Left lung (tissue), 4 donors: ENCODE measurements at regions not wholly inside any gene's neighbourhood (a gene's known extent, or its start where the extent isn't known, plus 50 kb on each side); places are given as distances from the start of the nearest gene placed in this dataset.

Experiments used
- ATAC-seq: fragments of 200-7000 bp; cut with Tn5 transposase; one replicate; pipeline ENCODE4 v1.9.1; 2020; ENCODE audit warnings: moderate library complexity
- DNase-seq, 4 donors: peaks; one replicate each; pipeline ENCODE4 v3.0.0-alpha.2; 2013 to 2020
- H3K27ac ChIP-seq, 2 donors: fragments of 200-600 bp; sonication (generic) in 1 of 2; one replicate each; pipeline versions ENCODE4 v1.5.0 to v1.8.0; 2020 to 2021
- H3K27me3 ChIP-seq, 2 donors: fragments of 200-600 bp; sonication (generic) in 1 of 2; one replicate each; pipeline versions ENCODE4 v1.5.0 to v1.8.0; 2020 to 2021
- H3K36me3 ChIP-seq, 2 donors: fragments of 200-600 bp; sonication (generic) in 1 of 2; one replicate each; pipeline versions ENCODE4 v1.5.0 to v1.8.0; 2020 to 2021
- H3K4me1 ChIP-seq, 2 donors: fragments of 200-600 bp; one replicate each; pipeline ENCODE4 v1.8.0; 2021
- H3K4me3 ChIP-seq, 2 donors: fragments of 200-600 bp; sonication (generic) in 1 of 2; one replicate each; pipeline versions ENCODE4 v1.5.0 to v1.8.0; 2020 to 2021; ENCODE audit warnings: mild to moderate bottlenecking in 1 of 2
- H3K9me3 ChIP-seq, 2 donors: fragments of 200-600 bp; sonication (generic) in 1 of 2; one replicate each; pipeline versions ENCODE4 v1.5.0 to v1.8.0; 2020 to 2021
- intact Hi-C, 2 donors: fragments of 100-400 bp; cut with DNase I; formaldehyde crosslinking; loops; one replicate each; pipeline versions ENCODE4 v1.11.2 to v1.14.2; 2022
- TF ChIP-seq, protein P1 (sequence below), 2 donors: fragments of 200-600 bp; sonication (generic) in 1 of 2; IDR thresholded peaks; one replicate each; pipeline versions ENCODE4 v1.5.0 to v1.8.0; 2021; ENCODE audit warnings: antibody characterized with exemption in 2 of 2
- donor health status: DM: no; HTN: yes; CAD: no.
- donor health status: DM: no; HTN: no; CAD: no.

DNA sequence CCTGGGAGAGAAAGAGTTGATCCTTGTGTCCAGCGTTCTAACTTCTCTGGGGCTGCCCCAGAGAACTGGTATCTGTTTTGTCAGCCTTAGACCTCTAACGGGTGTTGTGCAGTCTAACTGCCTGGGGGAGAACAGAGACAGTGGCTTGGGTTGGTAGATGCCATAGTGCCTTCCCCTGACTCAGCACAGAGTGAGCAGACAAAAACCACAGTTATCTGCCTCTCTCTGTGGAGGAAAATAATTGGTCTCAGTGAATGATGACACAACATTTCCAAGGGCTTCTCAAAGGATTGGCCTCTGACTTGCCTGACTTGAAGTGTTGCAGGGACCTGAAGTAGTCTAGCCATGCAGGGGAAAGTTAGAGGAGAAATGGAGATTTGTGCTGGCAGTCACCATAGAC, 226.2 kb upstream of the MAN1A1 start:
- Histone ChIP-seq H3K9me3 (peaks cover 0 to 30% of the 10 kb centered on the region in 2 donors), H3K4me1 (no peaks in the 10 kb centered on the region), H3K36me3 (no peaks in the 10 kb centered on the region), H3K27ac (no peak overlapping the region), H3K27me3 (no peaks in the 10 kb centered on the region), H3K4me3 (no peak overlapping the region)
- intact Hi-C loops = no loop called here
- DNase-seq = no peak
- no peak for ATAC-seq
- TF ChIP-seq, protein P1, sequence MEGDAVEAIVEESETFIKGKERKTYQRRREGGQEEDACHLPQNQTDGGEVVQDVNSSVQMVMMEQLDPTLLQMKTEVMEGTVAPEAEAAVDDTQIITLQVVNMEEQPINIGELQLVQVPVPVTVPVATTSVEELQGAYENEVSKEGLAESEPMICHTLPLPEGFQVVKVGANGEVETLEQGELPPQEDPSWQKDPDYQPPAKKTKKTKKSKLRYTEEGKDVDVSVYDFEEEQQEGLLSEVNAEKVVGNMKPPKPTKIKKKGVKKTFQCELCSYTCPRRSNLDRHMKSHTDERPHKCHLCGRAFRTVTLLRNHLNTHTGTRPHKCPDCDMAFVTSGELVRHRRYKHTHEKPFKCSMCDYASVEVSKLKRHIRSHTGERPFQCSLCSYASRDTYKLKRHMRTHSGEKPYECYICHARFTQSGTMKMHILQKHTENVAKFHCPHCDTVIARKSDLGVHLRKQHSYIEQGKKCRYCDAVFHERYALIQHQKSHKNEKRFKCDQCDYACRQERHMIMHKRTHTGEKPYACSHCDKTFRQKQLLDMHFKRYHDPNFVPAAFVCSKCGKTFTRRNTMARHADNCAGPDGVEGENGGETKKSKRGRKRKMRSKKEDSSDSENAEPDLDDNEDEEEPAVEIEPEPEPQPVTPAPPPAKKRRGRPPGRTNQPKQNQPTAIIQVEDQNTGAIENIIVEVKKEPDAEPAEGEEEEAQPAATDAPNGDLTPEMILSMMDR (IDR thresholded peaks at IDR 0.05) = no peak

DNA sequence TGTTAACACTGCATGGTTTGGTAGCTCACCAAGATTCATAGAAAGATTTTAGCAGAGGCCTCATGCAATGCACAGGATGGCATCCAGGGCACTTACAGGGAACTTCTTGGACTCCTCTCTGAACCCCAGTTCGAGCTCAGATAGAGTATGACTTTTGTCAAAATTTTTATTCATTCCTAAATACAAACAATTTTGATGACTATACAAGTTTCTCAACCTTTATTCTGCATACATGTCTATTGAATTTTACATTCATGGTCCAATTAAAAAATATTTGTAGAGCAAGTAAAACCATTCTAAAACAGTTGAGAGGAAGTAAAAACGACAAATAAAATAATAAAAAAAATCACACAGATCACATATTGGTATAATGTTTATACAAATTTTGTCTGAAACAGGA, 219.0 kb upstream of the MAN1A1 start:
- H3K36me3 ChIP-seq = no peaks in the 10 kb centered on the region
- no peaks in the 10 kb centered on the region for H3K9me3 ChIP-seq
- no peak overlapping the region for H3K4me3 ChIP-seq
- no peaks in the 10 kb centered on the region for H3K27me3 ChIP-seq
- no peak overlapping the region for H3K27ac ChIP-seq
- no peak for DNase-seq
- intact Hi-C loops = no loop called here
- no peak for ATAC-seq
- H3K4me1 ChIP-seq = no peaks in the 10 kb centered on the region
- TF ChIP-seq, protein P1 (IDR thresholded peaks at IDR 0.05) = no peak

DNA sequence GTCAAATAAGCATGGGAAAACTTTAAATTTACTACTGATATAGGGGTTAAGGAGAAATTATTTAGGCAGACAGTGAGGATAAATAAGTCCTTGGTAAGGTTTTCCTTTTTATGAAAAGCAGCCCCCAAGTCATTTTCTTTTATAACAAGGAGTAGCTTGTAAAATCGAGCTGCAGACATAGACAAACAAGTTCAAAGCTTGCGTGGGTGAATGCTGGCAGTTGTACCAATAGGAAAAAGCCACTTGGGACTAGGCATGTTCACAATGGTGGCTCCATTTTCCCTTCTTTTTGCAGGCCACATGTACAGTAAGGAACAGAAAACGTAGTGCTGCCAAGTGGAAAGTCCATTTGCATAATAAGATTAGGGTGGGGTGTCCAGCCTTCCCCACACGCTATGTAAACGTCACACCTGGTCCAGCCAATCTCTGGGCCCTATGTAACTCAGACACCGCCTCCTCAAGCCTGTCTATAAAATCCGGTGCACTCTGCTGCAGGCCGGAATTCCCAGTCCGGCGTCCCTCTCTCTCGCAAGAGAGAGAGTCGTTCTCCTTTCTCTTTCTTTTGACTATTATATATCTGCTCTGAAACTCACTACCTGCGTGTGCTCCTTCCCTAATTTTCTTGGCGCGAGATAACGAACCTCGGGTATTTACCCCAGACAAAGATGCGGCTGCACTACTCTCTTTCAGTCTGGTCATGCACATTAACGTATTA, 217.1 kb upstream of the MAN1A1 start:
- TF ChIP-seq, protein P1 (IDR thresholded peaks at IDR 0.05) = no peak
- Histone ChIP-seq H3K27me3 (no peaks in the 10 kb centered on the region), H3K4me3 (no peak overlapping the region), H3K4me1 (no peaks in the 10 kb centered on the region), H3K36me3 (no peaks in the 10 kb centered on the region), H3K27ac (no peak overlapping the region), H3K9me3 (no peaks in the 10 kb centered on the region)
- DNase-seq = no peak
- intact Hi-C loops = no loop called here
- ATAC-seq = no peak

DNA sequence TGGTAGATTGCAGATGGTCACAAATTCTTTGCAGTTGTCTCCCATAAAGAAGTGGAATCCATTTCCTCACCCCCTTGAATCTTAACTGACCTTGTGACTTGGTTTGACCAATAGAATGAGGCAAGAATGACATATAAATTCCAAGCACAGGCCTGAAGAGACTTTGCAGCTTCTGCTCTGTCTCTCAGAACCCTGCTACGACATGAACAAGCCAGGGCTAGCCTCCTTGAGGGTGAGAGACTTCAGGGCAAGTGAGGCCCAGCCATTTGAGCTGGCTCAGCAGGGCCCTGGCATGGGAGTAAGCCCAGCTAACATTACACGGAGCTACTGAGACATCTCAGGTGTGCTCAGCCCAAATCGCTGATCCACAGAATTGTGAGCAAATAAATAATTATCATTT, 216.3 kb upstream of the MAN1A1 start:
- intact Hi-C loops = no loop called here
- H3K9me3 ChIP-seq = no peaks in the 10 kb centered on the region
- DNase-seq (no peak), ATAC-seq (no peak)
- H3K4me3 ChIP-seq = no peak overlapping the region
- H3K4me1 ChIP-seq = no peaks in the 10 kb centered on the region
- TF ChIP-seq, protein P1 (IDR thresholded peaks at IDR 0.05) = no peak
- H3K36me3 ChIP-seq = no peaks in the 10 kb centered on the region
- no peaks in the 10 kb centered on the region for H3K27me3 ChIP-seq
- H3K27ac ChIP-seq = no peak overlapping the region

DNA sequence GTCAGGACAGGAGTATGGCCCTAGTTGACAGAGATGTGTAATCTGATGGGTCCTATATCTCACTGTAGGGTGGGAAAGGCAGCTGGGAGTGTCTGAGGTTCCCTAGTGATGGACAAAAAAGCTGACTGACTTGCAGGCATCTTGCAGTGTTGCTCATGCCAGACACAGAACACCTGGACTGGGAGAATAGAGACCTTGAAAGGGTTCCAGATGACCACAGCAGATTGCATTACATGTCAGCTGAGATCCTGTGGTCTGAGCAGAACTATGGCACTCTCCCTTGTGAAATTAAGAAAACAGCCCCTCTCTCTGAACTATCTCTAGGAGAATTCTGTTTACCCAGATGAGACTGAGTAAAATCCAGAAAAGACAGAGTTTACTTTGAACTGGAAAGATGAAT, 212.6 kb upstream of the MAN1A1 start:
- H3K4me3 ChIP-seq = no peak overlapping the region
- no peaks in the 10 kb centered on the region for H3K4me1 ChIP-seq
- H3K36me3 ChIP-seq = no peaks in the 10 kb centered on the region
- DNase-seq = no peak
- no peak for ATAC-seq
- intact Hi-C loops = no loop called here
- H3K27ac ChIP-seq = no peak overlapping the region
- no peaks in the 10 kb centered on the region for H3K27me3 ChIP-seq
- H3K9me3 ChIP-seq = no peaks in the 10 kb centered on the region
- TF ChIP-seq, protein P1 (IDR thresholded peaks at IDR 0.05) = no peak
